ENCODE measurements at regions not wholly inside any gene's neighbourhood (a gene's known extent, or its start where the extent isn't known, plus 50 kb on each side); places are given as distances from the start of the nearest gene placed in this dataset.

DNA sequence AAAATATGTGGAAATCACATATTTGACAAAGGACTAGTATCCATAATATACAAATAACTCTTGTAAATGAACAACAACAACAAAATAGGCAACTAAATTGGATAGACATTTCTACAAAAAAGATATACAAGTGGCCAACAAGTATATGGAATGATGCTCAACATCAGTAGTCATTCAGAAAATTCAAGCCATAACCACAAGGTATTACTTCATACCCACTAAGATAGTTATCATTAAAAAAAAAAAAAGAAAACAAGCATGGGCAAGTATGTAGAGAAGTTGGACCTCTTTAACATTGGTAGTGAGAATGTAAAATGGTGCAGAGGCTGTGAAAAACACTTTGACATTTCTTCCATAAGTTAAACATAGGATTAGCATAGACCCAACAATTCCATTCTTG is 80.8 kb downstream of the CYP26A1 start:
- intact Hi-C loops (cut with micrococcal nuclease) = no loop called here
- Histone ChIP-seq H3K9me3 (ENCODE audit: control insufficient read depth, insufficient read depth, low read length) (no peaks in the 10 kb centered on the region), H3K14ac (replicated peaks; ENCODE audit: low read depth, low read length) (no peak overlapping the region), H2BK20ac (ENCODE audit: low read depth, low read length) (no peak overlapping the region), H2BK5ac (ENCODE audit: low read depth, low read length, poor library complexity, severe bottlenecking) (no peak overlapping the region), H3K36me3 (ENCODE audit: control insufficient read depth, insufficient read depth, low read length) (no peaks in the 10 kb centered on the region), H3K4me2 (ENCODE audit: low read depth, low read length) (no peak overlapping the region), H3K4ac (ENCODE audit: low read depth, low read length) (no peak overlapping the region), H3K79me1 (ENCODE audit: low read depth in 1 of 2, low read length in 2 of 2) (no peaks in the 10 kb centered on the region), H4K91ac (ENCODE audit: insufficient read depth, low read depth, low read length) (no peak overlapping the region), H3K27me3 (ENCODE audit: control insufficient read depth, insufficient read depth, low read length) (peaks cover 2% of the 10 kb centered on the region; the same call in 1 of the 2 replicates), H3K9ac (ENCODE audit: low read depth, low read length) (no peak overlapping the region), H3K23ac (ENCODE audit: low read depth, low read length) (no peak overlapping the region), H3K4me3 (ENCODE audit: insufficient read depth, low read depth, low read length) (no peak overlapping the region), H3K18ac (ENCODE audit: low read depth, low read length) (no peak overlapping the region), H2AFZ (replicated peaks; ENCODE audit: low read length, poor library complexity) (no peak overlapping the region), H4K20me1 (ENCODE audit: insufficient read depth, low read length) (no peaks in the 10 kb centered on the region), H3K56ac (ENCODE audit: extremely low read depth, insufficient read depth, low read length) (no peak overlapping the region), H2BK15ac (ENCODE audit: low read depth, low read length) (no peak overlapping the region), H2AK5ac (ENCODE audit: low read depth, low read length) (no peak overlapping the region), H2AK9ac (replicated peaks; ENCODE audit: low read depth, low read length, poor library complexity) (no peak overlapping the region), H3K9me1 (ENCODE audit: insufficient read depth, low read length) (no peaks in the 10 kb centered on the region), H4K8ac (ENCODE audit: low read depth in 2 of 2, low read length in 2 of 2) (no peak overlapping the region), H3K27ac (ENCODE audit: insufficient read depth, low read length) (no peak overlapping the region), H2BK120ac (ENCODE audit: low read depth, low read length) (no peak overlapping the region), H4K5ac (ENCODE audit: low read depth, low read length) (no peak overlapping the region), H3K4me1 (ENCODE audit: control insufficient read depth, insufficient read depth, low read length) (no peaks in the 10 kb centered on the region; the same call in 1 of the 2 replicates)
- BruUV-seq (replicated peaks) = no TSS peak
- no peak for TF ChIP-seq BHLHE40 (IDR thresholded peaks at IDR 0.05; ENCODE audit: low read depth, low read length)
- CTCF ChIA-PET = no interaction called here
- DNase-seq (no peak), ATAC-seq (ENCODE audit: low read depth) (no peak)
- in situ Hi-C loops (cut with MboI; ENCODE audit: low sequenced_read_pairs) = no loop called here
- dilution Hi-C loops (cut with HindIII; ENCODE audit: low sequenced_read_pairs, unreplicated experiment) = no loop called here
- POLR2A ChIA-PET (ENCODE audit: unreplicated experiment) = no interaction called here

Data from IMR-90 (cell line).